ENCODE measurements at regions not wholly inside any gene's neighbourhood (a gene's known extent, or its start where the extent isn't known, plus 50 kb on each side); places are given as distances from the start of the nearest gene placed in this dataset.

- no peak overlapping the region for H3K27ac ChIP-seq (replicated peaks)
- no peak for TF ChIP-seq SPI1 (IDR thresholded peaks at IDR 0.05; ENCODE audit: borderline replicate concordance, low read depth)
- TF ChIP-seq, protein P1, sequence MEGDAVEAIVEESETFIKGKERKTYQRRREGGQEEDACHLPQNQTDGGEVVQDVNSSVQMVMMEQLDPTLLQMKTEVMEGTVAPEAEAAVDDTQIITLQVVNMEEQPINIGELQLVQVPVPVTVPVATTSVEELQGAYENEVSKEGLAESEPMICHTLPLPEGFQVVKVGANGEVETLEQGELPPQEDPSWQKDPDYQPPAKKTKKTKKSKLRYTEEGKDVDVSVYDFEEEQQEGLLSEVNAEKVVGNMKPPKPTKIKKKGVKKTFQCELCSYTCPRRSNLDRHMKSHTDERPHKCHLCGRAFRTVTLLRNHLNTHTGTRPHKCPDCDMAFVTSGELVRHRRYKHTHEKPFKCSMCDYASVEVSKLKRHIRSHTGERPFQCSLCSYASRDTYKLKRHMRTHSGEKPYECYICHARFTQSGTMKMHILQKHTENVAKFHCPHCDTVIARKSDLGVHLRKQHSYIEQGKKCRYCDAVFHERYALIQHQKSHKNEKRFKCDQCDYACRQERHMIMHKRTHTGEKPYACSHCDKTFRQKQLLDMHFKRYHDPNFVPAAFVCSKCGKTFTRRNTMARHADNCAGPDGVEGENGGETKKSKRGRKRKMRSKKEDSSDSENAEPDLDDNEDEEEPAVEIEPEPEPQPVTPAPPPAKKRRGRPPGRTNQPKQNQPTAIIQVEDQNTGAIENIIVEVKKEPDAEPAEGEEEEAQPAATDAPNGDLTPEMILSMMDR (IDR thresholded peaks at IDR 0.05; ENCODE audit: insufficient read depth, low read length): no peak
- TF ChIP-seq POLR2AphosphoS5 (IDR thresholded peaks at IDR 0.05; ENCODE audit: low read depth): no peak
- TF ChIP-seq REST (IDR thresholded peaks at IDR 0.05; ENCODE audit: insufficient replicate concordance, low read depth): no peak
- H3K27me3 ChIP-seq (ENCODE audit: insufficient read depth, poor library complexity, severe bottlenecking): no peaks in the 10 kb centered on the region
- no peak for DNase-seq (ENCODE audit: low read depth in 1 of 2, low spot score in 1 of 2)
- H3K4me3 ChIP-seq (replicated peaks; ENCODE audit: insufficient read depth, low read length): no peak overlapping the region
Observed at GRCh38 chr4:27326991-27327390, 466.4 kb downstream of the STIM2 start.

DNA sequence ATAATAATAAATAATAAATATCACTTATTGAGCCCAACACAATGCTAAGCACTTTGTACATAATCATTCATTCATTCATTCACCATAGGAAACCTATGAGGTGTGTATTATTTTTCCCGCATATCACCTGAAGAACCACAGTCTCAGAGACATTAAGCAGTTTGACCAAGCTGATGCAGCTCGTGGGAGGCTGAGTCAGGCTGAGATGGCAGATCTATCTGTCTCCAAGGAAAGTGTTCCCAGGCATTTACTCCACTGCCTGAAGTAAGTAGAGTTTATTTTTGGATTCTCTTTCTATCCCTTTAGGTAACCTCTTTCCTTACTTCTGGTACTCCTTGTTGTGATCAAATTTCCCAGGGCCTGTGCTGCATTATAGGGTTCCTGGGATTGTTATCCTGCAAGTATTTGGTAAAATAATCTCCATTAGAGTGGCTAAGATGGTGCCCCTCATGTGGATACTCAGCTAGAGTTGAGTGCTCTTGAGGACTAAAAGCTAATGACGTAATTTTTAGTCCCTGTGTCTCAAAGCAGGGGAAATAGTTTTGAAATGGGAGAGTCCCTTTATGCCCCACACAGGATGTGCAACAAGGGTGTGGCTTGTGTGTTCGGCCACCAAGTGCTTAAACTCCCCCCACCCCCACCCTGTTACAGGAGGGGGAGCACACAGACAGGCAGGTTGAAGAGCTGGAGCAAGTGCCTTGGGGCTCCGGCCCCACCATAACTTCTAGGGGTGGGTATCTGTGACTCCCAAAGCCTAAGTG, 467.0 kb downstream of the STIM2 start:
- DNase-seq (ENCODE audit: low read depth in 1 of 2, low spot score in 1 of 2): no peak
- Histone ChIP-seq H3K4me3 (replicated peaks; ENCODE audit: insufficient read depth, low read length) (no peak overlapping the region), H3K27me3 (ENCODE audit: insufficient read depth, poor library complexity, severe bottlenecking) (no peaks in the 10 kb centered on the region), H3K27ac (replicated peaks) (no peak overlapping the region)
- no peak for TF ChIP-seq SPI1 (IDR thresholded peaks at IDR 0.05; ENCODE audit: borderline replicate concordance, low read depth)
- no peak for TF ChIP-seq REST (IDR thresholded peaks at IDR 0.05; ENCODE audit: insufficient replicate concordance, low read depth)
- no peak for TF ChIP-seq POLR2AphosphoS5 (IDR thresholded peaks at IDR 0.05; ENCODE audit: low read depth)
- no peak for TF ChIP-seq GABPA (IDR thresholded peaks at IDR 0.05; ENCODE audit: low read depth)
- TF ChIP-seq, protein P1 (IDR thresholded peaks at IDR 0.05; ENCODE audit: insufficient read depth, low read length): no peak

- TF ChIP-seq SPI1 (IDR thresholded peaks at IDR 0.05; ENCODE audit: borderline replicate concordance, low read depth) (no peak), GABPA (IDR thresholded peaks at IDR 0.05; ENCODE audit: low read depth) (no peak), REST (IDR thresholded peaks at IDR 0.05; ENCODE audit: insufficient replicate concordance, low read depth) (no peak), POLR2AphosphoS5 (IDR thresholded peaks at IDR 0.05; ENCODE audit: low read depth) (no peak)
- TF ChIP-seq, protein P1 (IDR thresholded peaks at IDR 0.05; ENCODE audit: insufficient read depth, low read length): no peak
- Histone ChIP-seq H3K4me3 (replicated peaks; ENCODE audit: insufficient read depth, low read length) (no peak overlapping the region), H3K27me3 (ENCODE audit: insufficient read depth, poor library complexity, severe bottlenecking) (peaks cover 2% of the 10 kb centered on the region), H3K27ac (replicated peaks) (no peak overlapping the region)
- no peak for DNase-seq (ENCODE audit: low read depth in 1 of 2, low spot score in 1 of 2)
Observed at GRCh38 chr4:27338530-27338929, 477.9 kb downstream of the STIM2 start.

All from HL-60 (cell line).